Activated T-cell treated with anti-CD3 and anti-CD28 coated beads, Interleukin-2, amount 50 U/mL, for 48 hours (primary cell): ENCODE measurements at regions not wholly inside any gene's neighbourhood (a gene's known extent, or its start where the extent isn't known, plus 50 kb on each side); places are given as distances from the start of the nearest gene placed in this dataset.
"Not testable (repeated sequence)": the region's sequence is repeated elsewhere in the genome, so short reads cannot be mapped to it uniquely, and the experiment has no call there.

ENCODE experiments used
- DNase-seq, 2 experiments: peaks; one replicate each; pipeline ENCODE4 v3.0.0-alpha.2; 2020

- no peak for DNase-seq
Measured at GRCh38 chr10:7108141-7108540, 302.7 kb downstream of the SFMBT2 start.

GRCh38 chr10:7107285-7107684 is 303.5 kb downstream of the SFMBT2 start:
- DNase-seq = peak in 1 of 2 experiments; percentile 22

GRCh38 chr10:7104379-7104778 is 306.5 kb downstream of the SFMBT2 start:
- DNase-seq = not testable (repeated sequence)

GRCh38 chr10:7102557-7103349 is 308.1 kb downstream of the SFMBT2 start:
- no peak for DNase-seq

- no peak for DNase-seq
Measured at GRCh38 chr10:7102084-7102483, 308.8 kb downstream of the SFMBT2 start.

GRCh38 chr10:7101451-7101850 is 309.4 kb downstream of the SFMBT2 start:
- no peak for DNase-seq

GRCh38 chr10:7100032-7100702 is 310.7 kb downstream of the SFMBT2 start:
- no peak for DNase-seq

- DNase-seq = no peak
Measured at GRCh38 chr10:7098160-7098762, 312.6 kb downstream of the SFMBT2 start.

GRCh38 chr10:7094781-7095180 is 316.1 kb downstream of the SFMBT2 start:
- DNase-seq = no peak

- no peak for DNase-seq
Measured at GRCh38 chr10:7093368-7093767, 317.5 kb downstream of the SFMBT2 start.

GRCh38 chr10:7092603-7093002 is 318.2 kb downstream of the SFMBT2 start:
- no peak for DNase-seq

- no peak for DNase-seq
Measured at GRCh38 chr10:7090529-7090928, 320.3 kb downstream of the SFMBT2 start.

GRCh38 chr10:7085913-7086589 is 324.8 kb downstream of the SFMBT2 start:
- no peak for DNase-seq

GRCh38 chr10:7085147-7085912 is 325.5 kb downstream of the SFMBT2 start:
- no peak for DNase-seq

- DNase-seq = no peak
Measured at GRCh38 chr10:7084280-7085005, 326.4 kb downstream of the SFMBT2 start.

GRCh38 chr10:7082967-7083366 is 327.9 kb downstream of the SFMBT2 start:
- DNase-seq = no peak

GRCh38 chr10:7077880-7078279 is 333.0 kb downstream of the SFMBT2 start:
- no peak for DNase-seq

- no peak for DNase-seq
Measured at GRCh38 chr10:7075851-7076250, 335.0 kb downstream of the SFMBT2 start.

- no peak for DNase-seq
Measured at GRCh38 chr10:7075110-7075509, 335.7 kb downstream of the SFMBT2 start.

- no peak for DNase-seq
Measured at GRCh38 chr10:7071421-7071820, 339.4 kb downstream of the SFMBT2 start.

- DNase-seq = no peak
Measured at GRCh38 chr10:7070950-7071349, 339.9 kb downstream of the SFMBT2 start.

GRCh38 chr10:7069706-7070105 is 341.1 kb downstream of the SFMBT2 start:
- no peak for DNase-seq
